ENCODE measurements at regions not wholly inside any gene's neighbourhood (a gene's known extent, or its start where the extent isn't known, plus 50 kb on each side); places are given as distances from the start of the nearest gene placed in this dataset.

GRCh38 chrX:44061968-44062614 is 88.9 kb upstream of the NDP start:
- no peak for TF ChIP-seq POLR2AphosphoS5 (IDR thresholded peaks at IDR 0.05; ENCODE audit: low read depth, low read length)
- no peak for TF ChIP-seq CTCF (IDR thresholded peaks at IDR 0.05)

All from Panc1 (cell line).